ENCODE measurements at regions not wholly inside any gene's neighbourhood (a gene's known extent, or its start where the extent isn't known, plus 50 kb on each side); places are given as distances from the start of the nearest gene placed in this dataset.
"Not testable (repeated sequence)": the region's sequence is repeated elsewhere in the genome, so short reads cannot be mapped to it uniquely, and the experiment has no call there.

- no peak for DNase-seq
These were observed 465.5 kb downstream of the PDZRN4 start for GRCh38 chr12:41653386-41654326.

GRCh38 chr12:41652981-41653380 lies 464.9 kb downstream of the PDZRN4 start:
- no peak for DNase-seq

- no peak for DNase-seq
These were observed 457.5 kb downstream of the PDZRN4 start for GRCh38 chr12:41645624-41646023.

GRCh38 chr12:41642808-41643207 lies 454.7 kb downstream of the PDZRN4 start:
- DNase-seq, result not testable (repeated sequence)

- no peak for DNase-seq
These were observed 448.5 kb downstream of the PDZRN4 start for GRCh38 chr12:41636653-41637052.

- no peak for DNase-seq
These were observed 447.7 kb downstream of the PDZRN4 start for GRCh38 chr12:41635626-41636364.

GRCh38 chr12:41634091-41634490 lies 446.0 kb downstream of the PDZRN4 start:
- peak; percentile 77 for DNase-seq

GRCh38 chr12:41629611-41630010 lies 441.5 kb downstream of the PDZRN4 start:
- DNase-seq, result no peak

GRCh38 chr12:41627476-41627875 lies 439.4 kb downstream of the PDZRN4 start:
- DNase-seq, result no peak

- DNase-seq, result no peak
These were observed 436.5 kb downstream of the PDZRN4 start for GRCh38 chr12:41624571-41624970.

Measured in NCI-H524 treated with DMSO at 0.1 percent for 48 hours (cell line).